C4-2B (cell line): ENCODE measurements at regions not wholly inside any gene's neighbourhood (a gene's known extent, or its start where the extent isn't known, plus 50 kb on each side); places are given as distances from the start of the nearest gene placed in this dataset.

Source experiments
- CTCF ChIP-seq: fragments of 450-650 bp; conservative IDR thresholded peaks from 2 replicates; pipeline ENCODE4 v1.5.1; 2017; ENCODE audit warnings: mild to moderate bottlenecking
- ZFX ChIP-seq: fragments of 450-650 bp; IDR thresholded peaks from 2 replicates; pipeline ENCODE4 v1.6.1; 2017

DNA sequence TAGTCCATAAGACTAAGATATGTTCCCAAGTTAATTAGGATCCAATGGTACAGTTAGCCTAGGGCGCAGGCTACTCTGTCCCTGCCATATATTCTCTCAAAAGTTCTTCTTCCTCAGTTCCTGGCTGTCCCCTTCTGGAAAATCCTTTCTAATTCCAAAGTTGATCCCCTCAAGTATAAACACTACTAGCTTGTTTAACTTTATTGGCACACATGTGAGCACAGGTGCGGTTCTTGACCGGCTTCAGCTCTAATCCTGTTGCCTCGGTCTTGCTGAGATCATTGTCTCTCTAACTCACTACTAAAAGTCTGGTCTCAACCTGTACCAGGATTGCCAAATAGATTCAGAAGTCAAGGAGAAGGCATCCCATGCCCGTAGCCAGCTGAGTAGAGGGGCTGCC, 89.0 kb downstream of the SEMA4F start:
- no peak for TF ChIP-seq CTCF
- no peak for TF ChIP-seq ZFX
